NCI-H526 (cell line): ENCODE measurements at regions not wholly inside any gene's neighbourhood (a gene's known extent, or its start where the extent isn't known, plus 50 kb on each side); places are given as distances from the start of the nearest gene placed in this dataset.

Experiments used
- DNase-seq, 2 experiments: peaks; one replicate each; lab custom pipeline; 2025; lab: John Stamatoyannopoulos, UW

GRCh38 chr13:85538957-85539356 lies 260.3 kb downstream of the SLITRK6 start:
- no peak for DNase-seq

- DNase-seq, result no peak
Measured at GRCh38 chr13:85537601-85538000, 261.6 kb downstream of the SLITRK6 start.

DNA sequence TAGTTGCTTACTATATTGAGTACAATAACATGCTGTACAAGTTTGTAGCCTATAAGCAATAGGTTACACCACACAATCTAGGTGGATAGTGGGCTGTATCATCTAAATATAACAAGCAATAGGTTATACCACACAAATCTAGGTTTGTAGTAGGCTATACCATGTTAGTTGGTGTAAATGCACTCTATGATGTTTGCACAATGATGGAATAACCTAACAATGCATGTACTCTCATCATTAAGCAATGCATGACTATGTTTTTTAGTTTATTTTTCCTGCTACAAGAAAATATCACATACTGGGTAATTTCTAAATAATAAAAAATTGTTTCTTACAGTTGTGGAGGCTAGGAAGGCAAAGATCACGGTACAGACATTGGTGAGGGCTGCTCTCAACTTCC lies 262.5 kb downstream of the SLITRK6 start:
- no peak for DNase-seq

- no peak for DNase-seq
Measured at GRCh38 chr13:85535316-85536084, 263.7 kb downstream of the SLITRK6 start.

DNA sequence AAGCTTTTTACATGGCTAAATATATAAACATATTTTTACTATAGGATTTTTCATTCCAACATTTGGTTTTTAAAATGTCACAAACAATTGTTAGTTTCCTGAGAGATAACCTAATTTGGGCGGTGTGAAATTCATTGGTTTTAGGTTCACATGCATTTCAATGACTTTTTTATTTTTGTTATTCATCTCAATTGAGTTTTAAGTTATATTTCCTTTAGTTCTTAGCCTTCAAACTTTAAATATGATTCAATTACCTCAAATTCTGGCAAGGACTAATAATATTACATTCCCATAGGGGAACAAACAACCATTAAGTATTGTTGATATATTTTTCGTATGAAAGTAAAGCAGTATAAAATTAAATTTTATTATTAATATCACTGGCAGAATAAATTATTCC lies 265.3 kb downstream of the SLITRK6 start:
- no peak for DNase-seq

GRCh38 chr13:85529218-85529594 lies 270.0 kb downstream of the SLITRK6 start:
- DNase-seq, result no peak

GRCh38 chr13:85528491-85529217 lies 270.6 kb downstream of the SLITRK6 start:
- DNase-seq, result no peak

GRCh38 chr13:85527316-85527715 lies 271.9 kb downstream of the SLITRK6 start:
- no peak for DNase-seq

DNA sequence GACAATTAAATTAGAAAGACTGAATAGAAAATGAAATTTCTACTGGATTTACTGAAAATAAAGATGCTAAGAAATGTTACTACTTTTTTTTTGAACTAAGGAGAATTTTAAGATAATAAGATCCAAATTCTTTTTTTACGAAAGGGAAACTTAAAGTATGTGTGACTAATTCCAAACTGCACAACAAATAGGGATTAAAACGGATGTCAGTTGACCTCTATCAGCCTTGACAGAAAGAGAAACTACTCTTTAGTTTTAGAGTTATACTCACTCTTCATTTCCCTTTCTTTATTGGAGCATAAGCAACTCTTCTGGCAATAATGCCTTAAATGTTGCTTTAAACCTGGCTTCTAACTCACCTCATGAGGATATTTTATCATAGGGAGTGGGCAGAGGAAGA lies 273.8 kb downstream of the SLITRK6 start:
- DNase-seq, result no peak

DNA sequence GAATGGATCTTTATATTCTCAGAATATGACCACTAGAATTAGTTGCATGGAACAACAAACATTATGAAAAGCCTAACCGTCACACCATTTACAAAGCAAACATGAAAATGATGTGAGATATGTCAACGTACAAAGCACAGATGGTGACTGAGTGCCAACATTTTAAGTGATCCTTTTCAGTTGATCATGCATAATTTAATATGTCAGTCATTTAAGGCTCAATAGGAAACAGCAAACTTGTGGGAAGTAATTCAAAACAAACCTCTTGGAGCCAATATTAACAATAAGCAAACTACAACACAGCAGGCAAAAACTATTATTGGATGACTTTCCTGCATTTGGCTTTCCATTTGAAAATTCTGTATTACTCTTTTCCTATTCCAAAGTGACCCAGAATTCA lies 277.6 kb downstream of the SLITRK6 start:
- peak; percentile 77 to 83 for DNase-seq

GRCh38 chr13:85520445-85520844 lies 278.8 kb downstream of the SLITRK6 start:
- DNase-seq, result no peak

DNA sequence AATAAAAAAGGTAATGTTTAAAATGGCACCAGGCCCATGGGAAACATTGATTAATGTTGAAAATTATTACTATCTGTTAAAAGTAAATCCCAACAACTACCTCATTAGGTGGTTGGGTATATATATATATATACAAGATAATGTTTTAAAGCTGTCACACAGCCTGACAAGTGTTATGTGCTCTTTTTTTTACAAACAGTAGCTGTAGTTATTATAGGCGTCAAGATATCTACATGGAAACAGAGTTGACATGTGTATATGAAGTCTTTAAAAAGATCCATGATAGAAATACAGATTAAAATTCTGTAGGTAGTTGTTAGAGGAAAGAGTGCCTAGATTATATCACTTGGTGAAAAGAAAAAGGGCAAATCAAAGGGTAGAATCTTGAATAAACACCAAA lies 279.9 kb downstream of the SLITRK6 start:
- DNase-seq, result no peak

DNA sequence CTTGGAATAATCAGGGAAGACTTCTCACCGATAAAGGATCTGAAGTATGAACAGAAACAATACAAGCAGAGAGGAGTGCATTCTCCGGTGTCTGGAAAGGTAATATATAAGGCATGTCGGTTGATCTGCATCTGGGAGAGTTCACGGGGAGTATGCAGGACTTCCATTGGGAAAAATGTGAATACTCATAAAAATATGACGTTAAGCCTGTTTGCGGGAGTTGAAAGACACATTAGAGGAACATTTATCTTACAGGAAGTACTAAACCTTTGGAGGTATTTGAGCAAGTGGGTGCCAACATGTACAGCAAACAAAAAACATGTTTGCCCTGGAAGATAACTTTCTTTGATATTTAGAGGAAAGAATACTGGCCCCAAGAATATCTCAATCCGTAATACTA lies 286.8 kb downstream of the SLITRK6 start:
- no peak for DNase-seq

- no peak for DNase-seq
Measured at GRCh38 chr13:85509512-85509911, 289.7 kb downstream of the SLITRK6 start.

DNA sequence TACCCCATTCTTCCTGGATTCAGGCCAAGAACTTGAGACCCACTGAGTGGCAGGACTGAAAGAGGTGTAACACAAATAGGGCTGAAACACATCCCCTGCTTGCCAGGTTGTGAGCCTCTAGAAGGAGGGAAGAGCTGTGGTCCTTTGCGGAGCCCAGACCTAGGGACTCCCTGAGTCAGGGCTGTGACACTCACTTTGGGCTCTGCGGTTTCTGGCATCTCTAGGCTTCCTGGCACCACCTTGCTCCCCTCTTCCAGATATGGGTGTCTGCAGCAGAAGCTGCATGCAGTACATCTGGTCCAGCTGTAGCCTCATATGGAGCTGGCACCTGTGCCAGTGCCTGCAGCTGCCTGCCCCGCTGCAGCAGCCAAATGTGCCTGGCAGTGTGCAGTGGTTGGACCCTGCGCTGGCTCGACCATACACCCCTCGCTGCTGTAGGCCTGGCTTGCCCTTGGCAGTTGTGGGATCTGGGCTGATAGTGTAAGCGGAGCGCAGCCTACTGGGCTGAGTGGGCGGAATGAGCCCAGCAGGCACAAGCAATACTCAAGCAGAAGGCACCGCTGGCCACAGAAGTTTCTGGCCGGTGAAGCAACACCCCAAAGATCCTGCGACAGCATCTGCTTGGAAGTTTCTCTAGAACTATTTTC lies 290.4 kb downstream of the SLITRK6 start:
- DNase-seq, result no peak

DNA sequence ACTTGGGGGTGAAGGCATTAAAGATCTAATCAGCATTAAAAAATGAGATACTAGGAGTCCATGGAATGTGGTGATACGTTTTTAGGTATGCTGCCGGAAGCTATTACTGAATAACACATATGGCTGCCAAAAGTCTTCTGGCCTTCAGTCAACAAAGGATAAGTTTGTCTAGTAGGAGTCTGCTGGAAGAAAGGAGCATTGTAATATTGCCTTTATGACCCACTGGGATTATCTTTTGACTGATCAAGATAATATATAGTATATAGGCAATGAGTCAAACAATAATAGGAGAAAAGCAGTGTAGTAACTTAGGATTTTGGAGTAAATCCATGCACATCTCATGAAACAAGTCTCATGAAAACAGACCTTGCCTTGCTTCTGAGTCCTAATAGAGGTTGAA lies 295.4 kb downstream of the SLITRK6 start:
- no peak for DNase-seq

GRCh38 chr13:85501616-85502015 lies 297.6 kb downstream of the SLITRK6 start:
- peak; percentile 22 to 36 for DNase-seq

GRCh38 chr13:85500696-85501256 lies 298.4 kb downstream of the SLITRK6 start:
- DNase-seq, result peak; percentile 94 to 95

DNA sequence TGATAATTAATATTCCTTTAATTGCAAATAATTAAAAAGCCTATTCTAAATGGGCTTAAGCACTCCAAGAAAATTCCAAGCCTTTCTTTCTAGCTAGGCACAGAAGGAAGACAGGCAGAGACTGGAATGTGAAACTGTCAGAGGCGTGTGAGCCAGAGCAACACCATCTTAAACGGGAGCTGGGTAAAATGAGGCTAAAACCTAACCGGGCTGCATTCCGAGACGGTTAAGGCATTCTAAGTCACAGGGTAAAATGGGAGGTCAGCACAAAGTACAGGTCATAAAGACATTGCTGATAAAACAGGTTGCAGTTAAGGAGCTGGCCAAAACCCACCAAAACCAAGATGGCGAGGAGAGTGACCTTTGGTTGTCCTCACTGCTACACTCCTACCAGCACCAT lies 300.4 kb downstream of the SLITRK6 start:
- no peak for DNase-seq

GRCh38 chr13:85497652-85498051 lies 301.6 kb downstream of the SLITRK6 start:
- DNase-seq, result no peak

- DNase-seq, result no peak
Measured at GRCh38 chr13:85492283-85492682, 306.9 kb downstream of the SLITRK6 start.

- DNase-seq, result no peak
Measured at GRCh38 chr13:85486663-85487062, 312.6 kb downstream of the SLITRK6 start.

- no peak for DNase-seq
Measured at GRCh38 chr13:85473144-85473543, 326.1 kb downstream of the SLITRK6 start.
